MCF 10A (cell line): ENCODE measurements at regions not wholly inside any gene's neighbourhood (a gene's known extent, or its start where the extent isn't known, plus 50 kb on each side); places are given as distances from the start of the nearest gene placed in this dataset.

Source experiments
- BruUV-seq: library from RNA; stranded (reverse); fragments of 400-500 nt; replicated peaks from 2 replicates; lab custom pipeline; 2021; lab: Mats Ljungman, UMichigan
- CTCF ChIA-PET: fragments of 300-600 bp; sonication (Branson Sonifier 250); formaldehyde crosslinking; extraction: SDS; loops from one replicate; lab custom pipeline; 2021; ENCODE audit warnings: antibody characterized with exemption, inconsistent platforms; lab: Yijun Ruan, JAX
- POLR2A ChIA-PET: fragments of 300-600, 350-650 bp; sonication (Branson Sonifier 250); formaldehyde crosslinking; extraction: SDS; loops from one replicate; lab custom pipeline; 2020; ENCODE audit warnings: antibody characterized with exemption, inconsistent platforms; lab: Yijun Ruan, JAX
- DNase-seq: peaks from one replicate; pipeline ENCODE4 v3.0.0-alpha.2; 2018; ENCODE audit not compliant: unreplicated experiment
- H3K27ac Mint-ChIP-seq: one replicate; pipeline ENCODE4 v1.8.0; 2022; ENCODE audit warnings: mild to moderate bottlenecking, low read depth, mixed read lengths; ENCODE audit not compliant: unreplicated experiment
- H3K27me3 Mint-ChIP-seq: one replicate; pipeline ENCODE4 v1.8.0; 2022; ENCODE audit warnings: mixed read lengths; ENCODE audit not compliant: insufficient read depth, unreplicated experiment
- H3K36me3 Mint-ChIP-seq: one replicate; pipeline ENCODE4 v1.8.0; 2022; ENCODE audit warnings: mild to moderate bottlenecking, moderate library complexity, mixed read lengths; ENCODE audit not compliant: insufficient read depth, unreplicated experiment
- H3K4me1 Mint-ChIP-seq: one replicate; pipeline ENCODE4 v1.8.0; 2022; ENCODE audit warnings: mixed read lengths; ENCODE audit not compliant: insufficient read depth, unreplicated experiment
- H3K4me3 Mint-ChIP-seq: one replicate; pipeline ENCODE4 v1.8.0; 2022; ENCODE audit warnings: mild to moderate bottlenecking, moderate library complexity, mixed read lengths; ENCODE audit not compliant: unreplicated experiment
- H3K9me3 Mint-ChIP-seq: one replicate; pipeline ENCODE4 v1.8.0; 2022; ENCODE audit warnings: mixed read lengths; ENCODE audit not compliant: unreplicated experiment
- intact Hi-C: fragments of 100-400 bp; cut with micrococcal nuclease; formaldehyde crosslinking; loops from 2 replicates; pipeline ENCODE4 v1.14.1; 2022
- TF ChIP-seq, protein P1 (sequence below): fragments of 200-600 bp; IDR thresholded peaks from one replicate; pipeline ENCODE4 v1.8.0; 2022; ENCODE audit warnings: antibody characterized with exemption, mild to moderate bottlenecking; ENCODE audit not compliant: unreplicated experiment

DNA sequence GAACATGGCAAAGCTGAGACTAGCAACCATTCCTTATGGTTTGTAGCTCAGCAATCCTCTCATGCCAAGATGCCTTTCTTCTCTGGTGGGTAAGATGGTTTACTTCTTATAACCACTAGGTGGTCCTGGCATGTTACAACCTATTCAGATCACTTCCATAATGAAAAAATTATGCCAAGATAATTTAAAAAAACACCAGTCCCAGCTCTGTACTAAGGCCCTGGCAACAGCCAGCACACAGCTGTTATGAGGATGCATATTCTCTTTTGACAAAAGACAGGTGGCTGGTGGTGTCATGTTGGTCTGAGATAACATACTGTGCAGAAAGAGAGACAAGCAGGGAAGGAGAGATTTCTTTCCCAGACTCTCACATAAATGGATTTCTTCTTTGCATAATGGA is 65.7 kb upstream of the FRMD4B start:
- intact Hi-C loops: no loop called here

DNA sequence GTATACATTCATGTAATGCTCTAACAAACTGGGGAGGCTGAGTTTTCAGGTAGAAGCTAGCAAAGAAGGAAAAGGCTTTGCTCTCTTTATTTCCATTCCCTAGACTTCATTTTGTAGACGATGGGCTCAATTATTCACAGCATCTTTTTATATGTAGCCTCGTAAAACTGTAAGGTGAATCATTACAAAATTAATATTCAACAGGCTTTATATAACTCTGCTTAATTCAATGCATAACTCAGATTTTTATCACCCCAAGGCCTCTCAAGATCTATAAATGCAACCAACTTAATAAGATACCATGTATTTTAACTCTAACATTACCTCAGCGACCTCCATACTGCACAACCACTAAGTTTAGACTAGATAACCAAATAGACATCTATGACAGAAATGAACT is 63.0 kb upstream of the FRMD4B start:
- Mint-ChIP-seq H3K4me1 (peaks cover 5% of the 10 kb centered on the region), H3K9me3 (no peaks in the 10 kb centered on the region), H3K27ac (no peak overlapping the region), H3K4me3 (no peak overlapping the region), H3K36me3 (peaks cover 6% of the 10 kb centered on the region), H3K27me3 (no peaks in the 10 kb centered on the region)
- intact Hi-C loops: no loop called here
- CTCF ChIA-PET: no interaction called here
- BruUV-seq: no TSS peak
- TF ChIP-seq, protein P1, sequence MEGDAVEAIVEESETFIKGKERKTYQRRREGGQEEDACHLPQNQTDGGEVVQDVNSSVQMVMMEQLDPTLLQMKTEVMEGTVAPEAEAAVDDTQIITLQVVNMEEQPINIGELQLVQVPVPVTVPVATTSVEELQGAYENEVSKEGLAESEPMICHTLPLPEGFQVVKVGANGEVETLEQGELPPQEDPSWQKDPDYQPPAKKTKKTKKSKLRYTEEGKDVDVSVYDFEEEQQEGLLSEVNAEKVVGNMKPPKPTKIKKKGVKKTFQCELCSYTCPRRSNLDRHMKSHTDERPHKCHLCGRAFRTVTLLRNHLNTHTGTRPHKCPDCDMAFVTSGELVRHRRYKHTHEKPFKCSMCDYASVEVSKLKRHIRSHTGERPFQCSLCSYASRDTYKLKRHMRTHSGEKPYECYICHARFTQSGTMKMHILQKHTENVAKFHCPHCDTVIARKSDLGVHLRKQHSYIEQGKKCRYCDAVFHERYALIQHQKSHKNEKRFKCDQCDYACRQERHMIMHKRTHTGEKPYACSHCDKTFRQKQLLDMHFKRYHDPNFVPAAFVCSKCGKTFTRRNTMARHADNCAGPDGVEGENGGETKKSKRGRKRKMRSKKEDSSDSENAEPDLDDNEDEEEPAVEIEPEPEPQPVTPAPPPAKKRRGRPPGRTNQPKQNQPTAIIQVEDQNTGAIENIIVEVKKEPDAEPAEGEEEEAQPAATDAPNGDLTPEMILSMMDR: no peak
- DNase-seq: no peak
- POLR2A ChIA-PET: interaction anchor here (0.6 to 0.7 kb wide), 2 partner anchors 8 to 131 kb away, joined by 3 to 5 read pairs; no protein-coding TSS in a partner anchor

More for the DNA sequence above, 65.7 kb upstream of the FRMD4B start:
- no TSS peak for BruUV-seq
- H3K9me3 Mint-ChIP-seq: no peaks in the 10 kb centered on the region
- no peak overlapping the region for H3K27ac Mint-ChIP-seq
- ChIA-PET CTCF (interaction anchor here (0.6 to 2.5 kb wide), 10 partner anchors 8 to 464 kb away, joined by 3 to 10 read pairs (median 4); no protein-coding TSS in a partner anchor), POLR2A (interaction anchor here (1.2 kb wide), 1 partner anchor 11 kb away, joined by 4 read pairs; no protein-coding TSS in a partner anchor)
- no peak overlapping the region for H3K4me3 Mint-ChIP-seq
- H3K4me1 Mint-ChIP-seq: no peaks in the 10 kb centered on the region
- H3K27me3 Mint-ChIP-seq: no peaks in the 10 kb centered on the region
- DNase-seq: no peak
- TF ChIP-seq, protein P1: no peak
- H3K36me3 Mint-ChIP-seq: peaks cover 7% of the 10 kb centered on the region

DNA sequence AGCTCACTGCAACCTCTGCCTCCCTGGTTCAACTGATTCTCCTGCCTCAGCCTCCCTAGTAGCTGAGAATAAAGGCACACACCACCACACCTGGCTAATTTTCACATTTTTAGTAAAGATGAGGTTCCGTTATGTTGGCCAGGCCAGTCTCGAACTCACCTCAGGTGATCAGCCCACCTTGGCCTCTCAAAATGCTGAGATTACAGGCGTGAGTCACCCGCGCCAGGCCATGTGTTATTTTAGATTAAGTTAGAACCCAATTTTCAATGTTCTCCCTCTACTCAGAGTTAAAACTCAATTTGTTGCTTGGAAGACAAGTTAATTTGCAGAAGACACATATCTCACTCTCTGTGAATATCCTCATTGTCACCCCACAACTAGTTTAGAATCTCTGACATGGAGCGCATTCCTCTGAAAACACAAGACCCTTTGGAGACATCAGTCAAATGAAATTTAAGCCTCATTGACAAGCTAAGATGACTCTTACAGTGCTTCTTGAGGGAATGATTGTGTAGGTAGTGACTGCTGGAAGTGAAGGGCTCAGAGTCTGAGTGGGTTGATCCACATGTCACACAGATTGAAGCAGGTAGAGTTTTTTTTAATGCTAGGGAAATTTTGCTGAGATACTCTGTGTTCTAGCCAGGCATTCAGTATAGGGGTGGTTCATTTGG is 60.6 kb upstream of the FRMD4B start:
- H3K9me3 Mint-ChIP-seq: no peaks in the 10 kb centered on the region
- TF ChIP-seq, protein P1: no peak
- intact Hi-C loops: no loop called here
- ChIA-PET CTCF (interaction anchor here (0.6 to 1.6 kb wide), 5 partner anchors 19 to 326 kb away, joined by 3 to 5 read pairs (median 5); no protein-coding TSS in a partner anchor), POLR2A (no interaction called here)
- H3K27me3 Mint-ChIP-seq: no peaks in the 10 kb centered on the region
- H3K4me3 Mint-ChIP-seq: no peak overlapping the region
- peaks cover 5% of the 10 kb centered on the region for H3K4me1 Mint-ChIP-seq
- no peaks in the 10 kb centered on the region for H3K36me3 Mint-ChIP-seq
- BruUV-seq: no TSS peak
- DNase-seq: no peak
- H3K27ac Mint-ChIP-seq: no peak overlapping the region

DNA sequence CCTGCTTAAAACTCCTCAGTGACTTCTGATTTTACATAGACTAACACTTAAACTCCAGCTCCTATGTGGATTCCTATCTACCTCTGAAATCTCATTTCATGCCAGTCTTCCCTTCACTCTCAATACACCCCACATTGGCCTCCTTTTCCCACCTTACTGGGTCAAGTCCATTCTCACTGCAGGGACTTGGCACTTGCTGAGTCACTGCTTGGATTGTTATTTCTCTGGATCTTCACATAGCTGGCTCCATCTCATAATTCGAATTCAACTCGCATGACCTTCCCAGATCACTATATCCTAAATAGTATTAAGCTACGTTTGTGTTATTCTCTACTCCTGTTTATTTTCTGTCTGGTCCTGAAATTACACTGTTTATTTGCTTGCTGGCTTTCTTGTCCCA is 59.6 kb upstream of the FRMD4B start:
- DNase-seq: no peak
- Mint-ChIP-seq H3K4me3 (no peak overlapping the region), H3K9me3 (no peaks in the 10 kb centered on the region), H3K36me3 (no peaks in the 10 kb centered on the region), H3K4me1 (peaks cover 5% of the 10 kb centered on the region), H3K27ac (no peak overlapping the region), H3K27me3 (no peaks in the 10 kb centered on the region)
- no TSS peak for BruUV-seq
- ChIA-PET CTCF (interaction anchor here (0.6 to 1.6 kb wide), 5 partner anchors 10 to 310 kb away, joined by 3 to 5 read pairs (median 5); no protein-coding TSS in a partner anchor), POLR2A (no interaction called here)
- TF ChIP-seq, protein P1: no peak
- intact Hi-C loops: no loop called here
